ENCODE measurements at regions not wholly inside any gene's neighbourhood (a gene's known extent, or its start where the extent isn't known, plus 50 kb on each side); places are given as distances from the start of the nearest gene placed in this dataset.

DNA sequence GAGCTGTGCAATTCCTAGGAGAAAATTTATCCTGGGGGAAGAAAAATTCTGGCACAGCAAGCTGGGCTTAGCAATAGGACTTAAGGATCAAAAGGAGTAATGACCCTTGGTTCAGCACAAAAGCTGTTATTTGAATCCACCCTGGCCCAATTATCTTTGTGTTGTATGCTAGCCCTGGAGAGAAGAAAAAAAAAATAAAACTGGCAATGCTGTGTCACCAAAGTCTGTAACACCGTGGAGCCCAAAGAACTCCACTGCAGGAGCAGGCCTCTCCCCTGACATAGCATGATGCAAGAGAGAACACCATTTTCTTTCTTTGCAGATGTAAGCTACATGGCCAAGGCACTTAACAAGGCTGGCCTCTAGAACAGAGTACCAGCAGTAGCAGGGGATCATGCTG, 63.0 kb upstream of the ARHGAP5 start (continued):
- TF ChIP-seq CBX8 (IDR thresholded peaks at IDR 0.05; ENCODE audit: borderline replicate concordance, low read depth, low read length) (no peak), EP300 (IDR thresholded peaks at IDR 0.05; ENCODE audit: borderline replicate concordance in 1 of 2, low read depth in 2 of 2, low read length in 2 of 2) (no peak), YY1 (IDR thresholded peaks at IDR 0.05; ENCODE audit: low read depth, low read length) (no peak), CBX5 (IDR thresholded peaks at IDR 0.05; ENCODE audit: low read depth, low read length) (no peak), RBBP5 (IDR thresholded peaks at IDR 0.05; ENCODE audit: borderline replicate concordance, low read depth, low read length) (no peak), TBP (IDR thresholded peaks at IDR 0.05; ENCODE audit: low read depth, low read length) (no peak), MAFK (IDR thresholded peaks at IDR 0.05; ENCODE audit: low read depth, low read length) (no peak)

Measured in H1 (cell line).